HCT116 (cell line): ENCODE measurements at regions not wholly inside any gene's neighbourhood (a gene's known extent, or its start where the extent isn't known, plus 50 kb on each side); places are given as distances from the start of the nearest gene placed in this dataset.

Experiments
- CEBPB ChIP-seq: IDR thresholded peaks from 2 replicates; pipeline ENCODE4 v1.6.1; 2012; ENCODE audit warnings: low read depth
- CTCF ChIP-seq, 3 experiments: fragments of 200-600 bp in 1 of 3; sonication (generic) in 1 of 3; IDR thresholded peaks in 2 of 3; conservative IDR thresholded peaks in 1 of 3; 2 replicates each; pipeline ENCODE4 v1.5.1; 2012 to 2017; ENCODE audit warnings: low read depth in 2 of 3, low read length in 2 of 3, antibody characterized with exemption in 1 of 3, borderline replicate concordance in 1 of 3, control low read depth in 1 of 3, mild to moderate bottlenecking in 1 of 3, mixed read lengths in 1 of 3, mixed run types in 1 of 3, moderate library complexity in 1 of 3; ENCODE audit not compliant: insufficient read depth in 1 of 3
- EZH2 ChIP-seq: fragments of 200-600 bp; sonication (generic); IDR thresholded peaks from 2 replicates; pipeline ENCODE4 v1.6.1; 2017; ENCODE audit warnings: antibody characterized with exemption, mixed run types
- POLR2A ChIP-seq: IDR thresholded peaks from 2 replicates; pipeline ENCODE4 v1.7.0; 2011; ENCODE audit warnings: borderline replicate concordance; ENCODE audit not compliant: insufficient read depth, insufficient read length; ENCODE audit errors: extremely low read depth
- POLR2AphosphoS5 ChIP-seq: IDR thresholded peaks from 2 replicates; pipeline ENCODE4 v1.6.1; 2011; ENCODE audit warnings: mild to moderate bottlenecking, low read depth, low read length, moderate library complexity
- REST ChIP-seq: IDR thresholded peaks from 2 replicates; pipeline ENCODE4 v1.6.1; 2012; ENCODE audit warnings: low read depth
- SIN3A ChIP-seq: IDR thresholded peaks from 2 replicates; pipeline ENCODE4 v1.6.1; 2012; ENCODE audit warnings: low read depth
- SP1 ChIP-seq: IDR thresholded peaks from 2 replicates; pipeline ENCODE4 v1.6.1; 2012; ENCODE audit warnings: low read depth
- ZNF274 ChIP-seq: fragments of 200-500 bp; sonication (Bioruptor generic); IDR thresholded peaks from 2 replicates; pipeline ENCODE4 v1.6.1; 2014; ENCODE audit warnings: mild to moderate bottlenecking, low read depth, low read length, inconsistent platforms

- TF ChIP-seq CTCF (IDR thresholded peaks at IDR 0.05 in 2 of 3, conservative IDR thresholded peaks at IDR 0.05 in 1 of 3; ENCODE audit: borderline replicate concordance in 1 of 3, insufficient read depth in 1 of 3, low read depth in 2 of 3, low read length in 2 of 3): no peak
- no peak for TF ChIP-seq SP1
- no peak for TF ChIP-seq ZNF274
- TF ChIP-seq SIN3A: no peak
- no peak for TF ChIP-seq CEBPB
- no peak for TF ChIP-seq POLR2AphosphoS5
- no peak for TF ChIP-seq EZH2
- no peak for TF ChIP-seq POLR2A
- no peak for TF ChIP-seq REST
These were observed 613.2 kb downstream of the ETNK1 start for GRCh38 chr12:23238190-23238589.
